ENCODE measurements at regions not wholly inside any gene's neighbourhood (a gene's known extent, or its start where the extent isn't known, plus 50 kb on each side); places are given as distances from the start of the nearest gene placed in this dataset.
"Not testable (repeated sequence)": the region's sequence is repeated elsewhere in the genome, so short reads cannot be mapped to it uniquely, and the experiment has no call there.

GRCh38 chr18:1849386-1849785 lies 721.9 kb downstream of the METTL4 start:
- DNase-seq (ENCODE audit: extremely low spot score, insufficient read length, low read depth), result no peak
- FAIRE-seq, result no peak

DNA sequence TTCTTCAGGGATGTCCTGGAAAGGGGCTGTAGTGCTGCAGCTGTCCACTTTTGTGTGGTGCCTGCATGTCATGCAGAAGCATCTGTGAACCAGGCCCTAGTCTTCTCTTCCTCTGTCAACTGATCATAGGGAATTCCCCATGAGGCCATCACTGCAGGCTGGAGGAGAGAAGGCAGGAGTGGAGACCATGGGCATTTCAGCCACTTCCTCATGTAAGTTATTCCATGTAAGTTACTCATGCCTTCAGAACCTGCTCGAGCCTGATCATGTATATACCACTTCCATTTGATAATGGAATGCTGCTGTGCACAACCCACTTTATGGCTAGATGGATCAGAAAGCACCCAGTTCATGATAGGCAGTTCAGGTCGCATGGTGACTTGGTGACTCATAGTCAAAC lies 714.0 kb downstream of the METTL4 start:
- FAIRE-seq; DNase-seq (ENCODE audit: extremely low spot score, insufficient read length, low read depth): not testable (repeated sequence)

DNA sequence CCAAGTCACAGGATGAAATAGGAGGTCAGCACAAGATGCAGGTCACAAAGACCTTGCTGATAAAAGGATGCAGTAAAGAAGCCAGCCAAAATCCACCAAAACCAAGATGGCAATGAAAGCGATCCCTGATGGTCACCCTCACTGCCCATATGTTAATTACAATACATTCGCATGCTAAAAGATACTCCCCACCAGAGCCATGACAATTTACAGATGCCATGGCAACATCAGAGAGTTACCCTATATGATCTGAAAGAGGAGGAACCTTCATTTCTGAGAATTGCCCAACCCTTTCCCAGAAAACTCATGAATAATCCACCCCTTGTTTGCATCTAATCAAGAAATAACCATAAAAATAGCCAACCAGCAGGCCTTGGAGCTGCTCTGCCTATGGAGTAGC lies 709.8 kb downstream of the METTL4 start:
- no peak for DNase-seq (ENCODE audit: extremely low spot score, insufficient read length, low read depth)
- no peak for FAIRE-seq

GRCh38 chr18:1865869-1866268 lies 705.4 kb downstream of the METTL4 start:
- DNase-seq (ENCODE audit: extremely low spot score, insufficient read length, low read depth), result no peak
- no peak for FAIRE-seq

GRCh38 chr18:1872274-1872673 lies 699.0 kb downstream of the METTL4 start:
- no peak for FAIRE-seq
- no peak for DNase-seq (ENCODE audit: extremely low spot score, insufficient read length, low read depth)

GRCh38 chr18:1875219-1875618 lies 696.1 kb downstream of the METTL4 start:
- FAIRE-seq, result no peak

DNA sequence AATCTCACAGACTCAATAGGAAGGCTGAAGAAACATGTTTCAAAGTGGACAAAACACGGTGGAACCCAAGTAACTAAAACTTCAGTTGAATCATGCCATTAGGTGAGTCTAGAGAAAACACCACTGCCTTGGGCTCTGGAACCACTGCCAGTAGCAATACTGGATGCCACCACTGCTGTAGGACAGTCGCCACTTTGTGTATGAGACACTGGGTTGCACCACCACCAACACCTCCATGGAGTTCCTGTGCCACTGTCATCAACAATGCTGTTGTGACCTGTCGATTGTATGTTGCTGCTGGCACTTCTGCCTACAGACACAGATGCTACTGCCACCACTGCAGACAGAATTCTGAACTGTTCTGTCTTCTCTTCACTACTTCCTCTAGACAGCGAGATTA lies 686.7 kb downstream of the METTL4 start:
- DNase-seq (ENCODE audit: extremely low spot score, insufficient read length, low read depth), result no peak
- FAIRE-seq, result no peak

More at GRCh38 chr18:1875219-1875618, 696.1 kb downstream of the METTL4 start:
- no peak for DNase-seq (ENCODE audit: extremely low spot score, insufficient read length, low read depth)

DNA sequence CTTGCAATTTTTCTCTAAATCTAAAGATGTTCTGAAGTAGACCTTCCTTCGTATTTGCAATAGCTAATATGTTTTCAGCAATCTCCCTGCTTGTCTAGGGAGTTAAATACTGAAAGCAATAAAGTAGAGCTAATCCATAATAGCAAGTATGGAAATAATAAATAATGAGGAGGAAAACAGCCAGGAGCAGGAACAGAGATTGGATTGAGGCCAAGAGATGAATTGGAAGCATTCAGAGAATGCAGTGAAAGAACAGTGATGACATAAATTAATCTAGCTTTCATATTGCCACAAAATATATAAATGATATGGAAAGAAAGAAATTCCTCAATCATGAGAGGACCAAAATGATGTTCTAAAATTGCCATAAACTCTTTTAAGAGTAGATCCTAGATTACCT lies 679.7 kb downstream of the METTL4 start:
- FAIRE-seq (no peak), DNase-seq (ENCODE audit: extremely low spot score, insufficient read length, low read depth) (no peak)

DNA sequence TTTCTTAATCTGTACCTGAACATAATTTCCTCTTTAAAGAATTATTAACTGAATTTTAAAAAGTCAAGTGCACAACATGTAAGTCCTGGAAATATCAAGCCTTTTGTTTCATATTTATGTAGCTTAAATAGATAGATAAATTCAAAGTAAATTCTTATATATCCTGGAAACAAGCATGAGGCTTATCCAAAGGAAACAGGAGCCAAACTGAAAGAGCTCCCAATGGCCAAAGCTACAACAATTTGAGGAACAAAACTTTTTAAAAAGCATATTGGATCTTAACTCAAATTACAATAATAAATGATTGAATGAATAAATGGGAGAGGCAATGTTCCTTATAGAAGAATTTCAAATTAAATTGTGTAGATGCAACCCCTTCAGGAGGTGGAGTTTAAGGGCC lies 679.1 kb downstream of the METTL4 start:
- no peak for FAIRE-seq
- DNase-seq (ENCODE audit: extremely low spot score, insufficient read length, low read depth), result no peak

- FAIRE-seq (no peak), DNase-seq (ENCODE audit: extremely low spot score, insufficient read length, low read depth) (no peak)
These were observed 675.7 kb downstream of the METTL4 start for GRCh38 chr18:1895456-1896185.

- no peak for DNase-seq (ENCODE audit: extremely low spot score, insufficient read length, low read depth)
- FAIRE-seq, result no peak
These were observed 664.9 kb downstream of the METTL4 start for GRCh38 chr18:1906421-1906820.

GRCh38 chr18:1907470-1908206 lies 663.7 kb downstream of the METTL4 start:
- FAIRE-seq (no peak), DNase-seq (ENCODE audit: extremely low spot score, insufficient read length, low read depth) (no peak)

DNA sequence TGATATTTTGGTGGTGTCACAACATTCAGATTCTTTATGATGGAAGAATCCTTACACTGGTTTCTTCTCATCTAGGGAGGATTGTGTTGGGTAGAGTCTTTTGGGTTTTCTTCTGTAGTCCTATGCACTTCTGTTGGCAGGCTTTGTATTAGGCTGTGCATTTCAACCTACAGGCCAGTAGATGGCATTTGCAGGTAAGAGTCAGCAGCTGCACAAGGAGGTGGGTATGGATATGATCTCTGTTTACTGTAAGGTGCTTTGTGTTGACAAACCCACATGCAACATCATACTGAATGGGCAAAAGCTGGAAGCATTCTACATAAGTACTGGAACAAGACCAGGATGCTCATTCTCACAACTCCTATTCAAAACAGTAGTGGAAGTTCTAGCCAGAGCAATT lies 656.8 kb downstream of the METTL4 start:
- FAIRE-seq (no peak), DNase-seq (ENCODE audit: extremely low spot score, insufficient read length, low read depth) (no peak)

DNA sequence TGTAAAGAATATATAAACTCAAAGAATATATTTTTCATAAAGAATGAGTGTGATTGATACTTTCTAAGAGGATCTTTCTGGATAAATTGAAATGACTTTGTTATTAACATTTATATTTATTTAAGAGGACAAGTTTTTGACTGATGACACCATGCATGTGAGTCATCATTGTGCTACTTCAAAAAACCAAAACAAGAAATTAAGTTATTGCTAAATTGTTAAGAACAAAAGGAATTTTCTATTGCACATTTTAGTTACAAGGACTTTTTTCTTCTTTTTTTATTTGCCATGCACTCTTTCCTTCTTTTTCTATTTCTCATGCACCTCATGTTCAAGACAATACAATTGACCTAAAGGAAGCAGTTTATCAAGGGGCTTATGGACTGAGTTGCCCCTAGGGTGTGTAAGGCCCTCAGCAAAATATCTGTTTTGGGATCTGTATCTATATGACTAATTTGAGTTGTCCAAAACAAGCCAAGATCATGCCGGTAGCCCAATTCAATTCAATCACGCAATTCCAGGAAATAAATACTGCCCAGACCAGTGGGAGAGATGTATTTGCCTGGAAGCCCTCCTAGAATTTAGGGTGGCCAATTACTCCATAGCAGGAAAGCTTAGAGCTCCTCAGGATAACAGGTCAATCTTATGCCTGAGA lies 654.3 kb downstream of the METTL4 start:
- no peak for FAIRE-seq

GRCh38 chr18:1917569-1917968 lies 653.7 kb downstream of the METTL4 start:
- DNase-seq (ENCODE audit: extremely low spot score, insufficient read length, low read depth), result no peak
- no peak for FAIRE-seq

More for the DNA sequence above, 654.3 kb downstream of the METTL4 start:
- DNase-seq (ENCODE audit: extremely low spot score, insufficient read length, low read depth), result no peak

DNA sequence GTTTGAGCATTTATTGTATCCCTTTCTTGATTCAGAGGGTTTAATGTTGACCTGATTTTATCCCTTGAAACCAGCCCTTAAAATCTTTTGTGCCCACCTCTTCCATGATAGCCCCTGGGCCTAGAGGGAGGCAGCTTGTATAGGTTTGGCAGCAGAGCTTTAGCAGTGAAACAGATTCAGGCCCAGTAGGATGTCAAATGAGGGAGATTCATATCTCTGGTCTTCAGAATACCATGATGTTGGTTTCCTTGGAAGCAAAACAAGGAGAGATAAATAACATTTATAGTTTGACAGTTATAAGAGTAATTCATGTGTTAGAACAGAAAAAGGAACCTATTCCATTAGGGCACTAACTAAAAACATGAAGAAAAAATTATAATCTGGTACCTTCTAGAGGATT lies 649.2 kb downstream of the METTL4 start:
- DNase-seq (ENCODE audit: extremely low spot score, insufficient read length, low read depth) (no peak), FAIRE-seq (no peak)

DNA sequence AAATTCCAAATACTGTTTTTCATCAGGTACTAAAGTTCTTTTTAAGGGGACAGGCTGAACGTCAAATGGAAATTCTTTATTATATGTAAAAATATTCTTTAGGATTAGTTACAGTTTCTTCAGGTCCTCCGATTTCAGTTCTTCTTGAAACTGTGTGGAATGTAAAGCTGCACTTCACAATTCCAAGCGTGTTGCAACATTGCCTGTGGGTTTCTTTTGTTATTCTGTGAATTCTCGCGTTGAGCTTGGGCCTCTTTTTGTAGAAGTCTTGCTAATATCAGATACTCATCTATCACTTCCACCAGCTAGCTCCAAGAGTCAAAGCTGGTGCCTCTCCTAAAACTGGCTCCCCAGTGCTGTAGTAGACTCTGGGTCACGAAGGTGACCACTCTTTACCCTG lies 642.6 kb downstream of the METTL4 start:
- no peak for DNase-seq (ENCODE audit: extremely low spot score, insufficient read length, low read depth)
- FAIRE-seq, result no peak

GRCh38 chr18:1929720-1930119 lies 641.6 kb downstream of the METTL4 start:
- no peak for DNase-seq (ENCODE audit: extremely low spot score, insufficient read length, low read depth)
- no peak for FAIRE-seq

- no peak for FAIRE-seq
- no peak for DNase-seq (ENCODE audit: extremely low spot score, insufficient read length, low read depth)
These were observed 640.7 kb downstream of the METTL4 start for GRCh38 chr18:1930291-1931270.

- FAIRE-seq, result no peak
- no peak for DNase-seq (ENCODE audit: extremely low spot score, insufficient read length, low read depth)
These were observed 618.8 kb downstream of the METTL4 start for GRCh38 chr18:1952486-1952885.

Data from GM18507 (cell line).